Ovary (tissue), 7 donors: ENCODE measurements at regions not wholly inside any gene's neighbourhood (a gene's known extent, or its start where the extent isn't known, plus 50 kb on each side); places are given as distances from the start of the nearest gene placed in this dataset.

Source experiments
- DNase-seq, 5 donors: peaks; one replicate each; pipeline ENCODE4 v3.0.0-alpha.2; 2019 to 2020
- H3K27ac ChIP-seq, 2 donors: fragments of 200-600 bp; one replicate each; pipeline versions ENCODE4 v1.5.1 to v1.8.0; 2019 to 2022
- H3K27me3 ChIP-seq: fragments of 200-600 bp; one replicate; pipeline ENCODE4 v1.8.0; 2022
- H3K36me3 ChIP-seq: fragments of 200-600 bp; sonication (generic); one replicate; pipeline ENCODE4 v1.5.1; 2019
- H3K4me1 ChIP-seq: one replicate; pipeline ENCODE4 v1.8.1; 2013; ENCODE audit warnings: mild to moderate bottlenecking, moderate library complexity; ENCODE audit not compliant: insufficient read depth
- H3K4me3 ChIP-seq: fragments of 200-600 bp; sonication (generic); one replicate; pipeline ENCODE4 v1.5.1; 2017
- H3K9me3 ChIP-seq, 2 donors: fragments of 200-600 bp in 1 of 2; sonication (generic) in 1 of 2; one replicate each; pipeline versions ENCODE4 v1.5.1 to v1.8.1; 2013 to 2019; ENCODE audit warnings: mild to moderate bottlenecking in 1 of 2, moderate library complexity in 1 of 2
- CTCF ChIP-seq, 3 donors: fragments of 450-650 bp in 2 of 3; fragments of 200-600 bp in 1 of 3; IDR thresholded peaks; one replicate each; pipeline versions ENCODE4 v1.5.1 to v1.8.0; 2016 to 2022; ENCODE audit warnings: antibody characterized with exemption in 3 of 3, mild to moderate bottlenecking in 1 of 3
- EP300 ChIP-seq: sonication (generic); formaldehyde crosslinking; IDR thresholded peaks from one replicate; pipeline ENCODE4 v1.6.1; 2017; ENCODE audit warnings: antibody characterized with exemption
- POLR2A ChIP-seq: fragments of 450-650 bp; IDR thresholded peaks from one replicate; pipeline ENCODE4 v1.6.1; 2017; ENCODE audit warnings: antibody characterized with exemption, mild to moderate bottlenecking, moderate library complexity
- WGBS, 3 donors: extraction: QIAGEN DNeasy Blood & Tissue Kit in 1 of 3; methylation state at CpG; one replicate each; pipeline versions ENCODE4 v1.1.5 to v1.1.7; 2013 to 2017; 5-methylcytosine and 5-hydroxymethylcytosine counted together
- intact Hi-C, 4 donors: fragments of 100-400 bp; cut with DNase I; formaldehyde crosslinking; loops; one replicate each; pipeline versions ENCODE4 v1.11.0 to v1.15.1; 2022 to 2023
- donor health status: DM: no; HTN: no; CAD: no; lungs with moderate emphysema.
- donor health status: DM: no; HTN: no; CAD: no.
- donor health status: Bipolar disorder and iron deficiency.
- donor health status: DM: no; HTN: no; CAD: no.
- donor health status: DM: yes; HTN: yes; CAD: no.

DNA sequence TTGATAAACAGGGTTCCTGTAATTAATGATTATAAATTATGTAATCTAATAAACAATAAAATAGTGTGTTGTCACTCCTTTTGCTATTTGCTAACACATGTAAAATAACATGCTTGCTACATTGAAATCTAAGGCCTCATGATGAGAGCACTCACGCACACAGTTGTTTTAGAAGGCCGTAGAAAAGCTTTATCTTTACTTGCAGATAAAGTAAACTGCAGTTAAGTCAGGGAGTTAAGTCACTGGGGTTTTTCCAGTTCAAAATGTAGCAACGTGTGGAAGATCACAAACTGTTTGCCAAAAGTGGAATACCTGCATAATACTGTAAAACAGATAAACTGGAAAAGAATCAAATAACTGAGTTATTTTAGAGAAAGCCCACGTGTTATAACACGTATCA is 187.3 kb upstream of the PACRGL start:
- no peak for TF ChIP-seq CTCF (IDR thresholded peaks at IDR 0.05)
- TF ChIP-seq POLR2A, result no peak
- TF ChIP-seq EP300, result no peak
- H3K4me3 ChIP-seq, result no peak overlapping the region
- H3K36me3 ChIP-seq, result no peaks in the 10 kb centered on the region
- 63 to 75% (median 69%) methylated on average over 5 of the region's 5 CpGs for WGBS, 3 donors
- H3K4me1 ChIP-seq, result no peaks in the 10 kb centered on the region
- H3K9me3 ChIP-seq, result no peaks in the 10 kb centered on the region
- intact Hi-C loops, result no loop called here
- H3K27me3 ChIP-seq, result no peaks in the 10 kb centered on the region
- no peak overlapping the region for H3K27ac ChIP-seq
- DNase-seq, result no peak

DNA sequence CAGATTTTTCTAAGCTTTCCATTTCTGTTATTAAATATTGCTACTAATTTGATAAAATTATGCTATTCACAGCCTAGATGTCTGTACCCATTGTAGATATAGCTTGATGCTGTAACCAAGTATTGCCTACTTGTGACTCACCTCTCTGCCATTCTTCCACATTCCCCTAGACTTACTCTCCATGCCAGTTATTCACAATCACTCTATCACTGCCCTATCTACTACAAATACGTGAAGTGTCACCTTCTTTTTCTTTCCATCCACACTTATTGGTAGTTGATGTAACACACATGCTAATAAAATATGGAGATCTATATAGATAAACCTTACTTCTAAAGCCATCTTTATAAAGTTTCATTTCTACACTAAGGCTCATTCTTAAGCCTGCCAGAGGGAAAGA is 179.4 kb upstream of the PACRGL start:
- no peak for TF ChIP-seq CTCF (IDR thresholded peaks at IDR 0.05)
- no peak for TF ChIP-seq POLR2A
- TF ChIP-seq EP300, result no peak
- Histone ChIP-seq H3K36me3 (no peaks in the 10 kb centered on the region), H3K4me1 (no peaks in the 10 kb centered on the region), H3K27me3 (no peaks in the 10 kb centered on the region), H3K27ac (no peak overlapping the region), H3K9me3 (no peaks in the 10 kb centered on the region), H3K4me3 (no peak overlapping the region)
- WGBS, 3 donors, result 83 to 90% (median 89%) methylated on average over 1 of the region's 1 CpG
- intact Hi-C loops, result no loop called here
- DNase-seq, result no peak

DNA sequence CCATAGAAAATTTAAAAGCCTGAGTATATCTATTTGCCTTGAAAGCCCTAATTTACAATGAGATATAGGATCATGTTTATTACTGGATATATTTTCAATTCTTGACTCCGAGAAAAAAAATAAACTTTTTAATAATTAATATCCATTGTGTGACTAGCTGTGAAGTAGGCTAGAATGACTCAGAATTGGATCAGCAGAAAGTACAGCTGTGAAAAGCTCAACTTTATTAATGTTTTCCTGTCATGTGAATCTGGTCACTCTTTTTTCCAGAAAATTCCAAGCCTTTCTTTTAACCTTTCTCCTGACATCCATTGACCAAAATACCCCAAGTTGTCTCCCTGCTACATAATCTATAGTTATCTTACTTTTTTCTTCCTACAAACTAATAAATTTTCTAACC is 171.8 kb upstream of the PACRGL start:
- H3K36me3 ChIP-seq, result no peaks in the 10 kb centered on the region

DNA sequence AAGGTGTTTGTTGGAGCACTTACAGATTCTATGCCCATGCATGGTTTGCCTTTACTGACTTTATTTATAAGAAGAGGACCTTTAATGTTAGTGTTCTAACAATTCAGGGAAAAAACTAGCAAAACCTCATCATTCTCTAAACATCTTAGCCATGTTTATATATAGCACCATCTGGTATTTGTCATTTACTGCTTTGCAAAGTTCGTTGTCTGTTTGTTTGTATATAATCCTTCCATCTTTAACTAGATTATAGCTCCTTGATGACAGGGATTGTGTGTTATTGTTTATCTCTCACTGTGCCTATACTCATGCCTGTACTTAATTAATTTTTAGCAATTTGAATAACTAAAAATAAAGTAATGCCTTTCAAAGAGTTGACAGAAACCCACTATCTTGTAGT is 170.6 kb upstream of the PACRGL start:
- no peak overlapping the region for H3K4me3 ChIP-seq
- TF ChIP-seq POLR2A (no peak), EP300 (no peak), CTCF (IDR thresholded peaks at IDR 0.05) (no peak)
- no peak overlapping the region for H3K27ac ChIP-seq
- no peak for DNase-seq
- H3K4me1 ChIP-seq, result no peaks in the 10 kb centered on the region
- WGBS, 3 donors, result 4 to 26% (median 20%) methylated on average over 1 of the region's 1 CpG
- no peaks in the 10 kb centered on the region for H3K36me3 ChIP-seq
- intact Hi-C loops, result loop anchor here in 1 of 4 donors (10.0 kb wide), 1 partner anchor 105 kb away; no protein-coding TSS in a partner anchor
- H3K9me3 ChIP-seq, result no peaks in the 10 kb centered on the region
- no peaks in the 10 kb centered on the region for H3K27me3 ChIP-seq

More for the DNA sequence above, 171.8 kb upstream of the PACRGL start:
- no peak for DNase-seq
- no peak overlapping the region for H3K27ac ChIP-seq
- no peaks in the 10 kb centered on the region for H3K4me1 ChIP-seq
- TF ChIP-seq POLR2A (no peak), EP300 (no peak), CTCF (IDR thresholded peaks at IDR 0.05) (no peak)
- intact Hi-C loops, result no loop called here
- WGBS, 3 donors, result 74 to 90% (median 78%) methylated on average over 1 of the region's 1 CpG
- H3K4me3 ChIP-seq, result no peak overlapping the region
- H3K9me3 ChIP-seq, result no peaks in the 10 kb centered on the region
- H3K27me3 ChIP-seq, result no peaks in the 10 kb centered on the region
